ENCODE measurements at regions not wholly inside any gene's neighbourhood (a gene's known extent, or its start where the extent isn't known, plus 50 kb on each side); places are given as distances from the start of the nearest gene placed in this dataset.

DNA sequence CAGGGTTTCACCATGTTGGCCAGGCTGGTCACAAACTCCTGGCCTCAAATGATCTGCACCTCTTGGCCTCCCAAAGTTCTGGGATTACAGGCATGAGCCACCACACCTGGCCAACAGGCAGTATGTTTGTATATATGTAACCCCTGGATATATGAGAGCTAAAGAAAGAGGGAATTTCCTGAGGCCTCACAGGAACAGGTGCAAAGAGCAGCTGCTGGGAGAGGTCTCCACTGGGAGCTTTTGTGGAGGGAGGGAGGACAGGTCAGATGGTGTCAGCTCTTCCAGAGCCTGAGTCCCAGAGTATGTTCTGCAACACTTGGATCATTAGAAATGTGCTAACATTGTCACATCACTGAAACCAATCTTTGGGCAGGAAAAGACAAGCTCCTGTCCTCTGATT, 110.1 kb upstream of the KIF5B start:
- no peaks in the 10 kb centered on the region for H3K4me1 ChIP-seq (ENCODE audit: low read depth, poor library complexity, severe bottlenecking)
- no peak for TF ChIP-seq CTCF (conservative IDR thresholded peaks at IDR 0.05; ENCODE audit: low read depth, low read length)
- no peak overlapping the region for H3K27ac ChIP-seq
- no peak overlapping the region for H3K9ac ChIP-seq
- H3K79me2 ChIP-seq (ENCODE audit: insufficient read depth, low read depth), result no peaks in the 10 kb centered on the region
- no peaks in the 10 kb centered on the region for H3K36me3 ChIP-seq (ENCODE audit: insufficient read depth)
- no peaks in the 10 kb centered on the region for H4K20me1 ChIP-seq (ENCODE audit: insufficient read depth)
- no peak overlapping the region for H2AFZ ChIP-seq (ENCODE audit: low read depth)
- no peaks in the 10 kb centered on the region for H3K27me3 ChIP-seq (ENCODE audit: insufficient read depth, low read depth)
- no peak overlapping the region for H3K4me3 ChIP-seq (IDR thresholded peaks at IDR 0.05; ENCODE audit: insufficient read depth, low read depth, low read length)
- no peak overlapping the region for H3K4me2 ChIP-seq

DNA sequence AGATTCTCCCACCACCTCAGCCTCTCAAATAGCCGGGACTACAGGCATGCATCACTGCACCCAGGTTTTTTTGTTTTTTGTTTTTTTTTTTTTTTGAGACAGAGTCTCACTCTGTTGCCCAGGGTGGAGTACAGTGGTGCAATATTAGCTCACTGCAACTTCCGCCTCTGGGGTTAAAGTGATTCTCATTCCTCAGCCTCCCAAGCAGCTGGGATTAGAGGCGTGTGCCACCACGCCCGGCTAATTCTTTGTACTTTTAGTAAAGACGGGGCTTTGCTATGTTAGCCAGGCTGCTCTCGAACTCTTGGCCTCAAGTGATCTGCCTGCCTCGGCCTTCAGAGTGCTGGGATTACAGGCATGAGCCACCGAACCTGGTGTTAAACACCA, 107.5 kb upstream of the KIF5B start:
- Histone ChIP-seq H3K27ac (no peak overlapping the region), H3K4me3 (IDR thresholded peaks at IDR 0.05; ENCODE audit: insufficient read depth, low read depth, low read length) (no peak overlapping the region), H3K4me1 (ENCODE audit: low read depth, poor library complexity, severe bottlenecking) (no peaks in the 10 kb centered on the region), H4K20me1 (ENCODE audit: insufficient read depth) (no peaks in the 10 kb centered on the region), H3K79me2 (ENCODE audit: insufficient read depth, low read depth) (no peaks in the 10 kb centered on the region), H3K27me3 (ENCODE audit: insufficient read depth, low read depth) (no peaks in the 10 kb centered on the region), H3K4me2 (no peak overlapping the region), H3K9ac (no peak overlapping the region), H3K36me3 (ENCODE audit: insufficient read depth) (no peaks in the 10 kb centered on the region), H2AFZ (ENCODE audit: low read depth) (no peak overlapping the region)
- TF ChIP-seq CTCF (conservative IDR thresholded peaks at IDR 0.05; ENCODE audit: low read depth, low read length), result no peak

- Histone ChIP-seq H3K27ac (no peak overlapping the region), H3K79me2 (ENCODE audit: insufficient read depth, low read depth) (no peaks in the 10 kb centered on the region), H4K20me1 (ENCODE audit: insufficient read depth) (no peaks in the 10 kb centered on the region), H3K36me3 (ENCODE audit: insufficient read depth) (no peaks in the 10 kb centered on the region), H3K27me3 (ENCODE audit: insufficient read depth, low read depth) (no peaks in the 10 kb centered on the region), H3K9ac (no peak overlapping the region), H2AFZ (ENCODE audit: low read depth) (no peak overlapping the region), H3K4me1 (ENCODE audit: low read depth, poor library complexity, severe bottlenecking) (no peaks in the 10 kb centered on the region), H3K4me2 (no peak overlapping the region), H3K4me3 (IDR thresholded peaks at IDR 0.05; ENCODE audit: insufficient read depth, low read depth, low read length) (no peak overlapping the region)
- TF ChIP-seq CTCF (conservative IDR thresholded peaks at IDR 0.05; ENCODE audit: low read depth, low read length), result no peak
Observed at GRCh38 chr10:32163071-32163761, 107.0 kb upstream of the KIF5B start.

- Histone ChIP-seq H2AFZ (ENCODE audit: low read depth) (no peak overlapping the region), H3K4me2 (no peak overlapping the region), H3K9ac (no peak overlapping the region), H3K36me3 (ENCODE audit: insufficient read depth) (no peaks in the 10 kb centered on the region), H3K4me3 (IDR thresholded peaks at IDR 0.05; ENCODE audit: insufficient read depth, low read depth, low read length) (no peak overlapping the region), H3K79me2 (ENCODE audit: insufficient read depth, low read depth) (no peaks in the 10 kb centered on the region), H4K20me1 (ENCODE audit: insufficient read depth) (no peaks in the 10 kb centered on the region), H3K27me3 (ENCODE audit: insufficient read depth, low read depth) (no peaks in the 10 kb centered on the region), H3K27ac (no peak overlapping the region), H3K4me1 (ENCODE audit: low read depth, poor library complexity, severe bottlenecking) (no peaks in the 10 kb centered on the region)
- TF ChIP-seq CTCF (conservative IDR thresholded peaks at IDR 0.05; ENCODE audit: low read depth, low read length), result no peak
Observed at GRCh38 chr10:32161586-32161985, 105.4 kb upstream of the KIF5B start.

Measured in KMS-11 (cell line).